ENCODE measurements at regions not wholly inside any gene's neighbourhood (a gene's known extent, or its start where the extent isn't known, plus 50 kb on each side); places are given as distances from the start of the nearest gene placed in this dataset.

DNA sequence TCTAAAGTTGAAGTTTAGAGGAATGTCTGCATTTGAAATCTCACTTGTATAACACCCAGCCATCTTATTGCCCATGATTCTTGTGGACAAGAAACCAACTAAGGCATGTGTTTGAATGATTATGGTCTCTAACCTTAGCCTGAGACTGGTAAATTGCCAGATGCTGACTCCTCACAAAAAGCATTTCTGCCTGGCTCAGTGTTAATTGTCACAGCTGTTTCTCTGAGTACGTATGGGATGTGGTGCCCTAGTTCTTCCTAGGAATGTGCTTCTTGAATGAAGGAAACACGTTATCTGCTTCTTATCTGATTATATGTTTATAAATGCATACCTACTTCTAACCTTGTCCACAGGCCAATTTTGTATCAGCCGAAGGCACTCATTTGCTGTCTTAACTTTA, 63.1 kb upstream of the NDP start:
- Histone ChIP-seq H3K9me3 (replicated peaks; ENCODE audit: control insufficient read depth, insufficient read depth, low read depth, low read length) (no peaks in the 10 kb centered on the region), H2AFZ (ENCODE audit: low read depth, low read length) (no peak overlapping the region), H3K9ac (ENCODE audit: insufficient read depth in 1 of 2, low read depth in 2 of 2, low read length in 2 of 2) (no peak overlapping the region), H3K36me3 (ENCODE audit: control insufficient read depth, insufficient read depth, low read length) (no peaks in the 10 kb centered on the region), H3K4me3 (no peak overlapping the region), H3K4me1 (replicated peaks in 1 of 2; ENCODE audit: control insufficient read depth in 2 of 2, insufficient read depth in 2 of 2, low read length in 2 of 2) (no peaks in the 10 kb centered on the region), H3K27me3 (ENCODE audit: control insufficient read depth in 2 of 2, insufficient read depth in 2 of 2, low read length in 2 of 2) (no peaks in the 10 kb centered on the region), H3K9me1 (ENCODE audit: control insufficient read depth, insufficient read depth, low read length) (no peaks in the 10 kb centered on the region), H3K27ac (ENCODE audit: extremely low read depth, low read depth, low read length) (no peak overlapping the region), H3K4me2 (ENCODE audit: insufficient read depth, low read length) (no peak overlapping the region), H3K79me2 (ENCODE audit: control insufficient read depth, insufficient read depth, low read length) (no peaks in the 10 kb centered on the region), H4K20me1 (replicated peaks; ENCODE audit: control insufficient read depth, insufficient read depth, low read length) (no peaks in the 10 kb centered on the region)
- DNase-seq (ENCODE audit: extremely low read depth in 1 of 4, low spot score in 3 of 4) (no peak), ATAC-seq (no peak), FAIRE-seq (no peak)
- intact Hi-C loops (cut with micrococcal nuclease): no loop called here
- WGBS (ENCODE audit: insufficient coverage, low coverage, missing lambda C conversion rate): 0% methylated on average over 3 of the region's 3 CpGs
- BruUV-seq (replicated peaks): no TSS peak
- in situ Hi-C loops (cut with MboI): no loop called here
- ChIA-PET POLR2A (no interaction called here), CTCF (ENCODE audit: low intra/inter-chr PET ratio) (no interaction called here)
- TF ChIP-seq POLR2B (IDR thresholded peaks at IDR 0.05; ENCODE audit: low read depth, partially characterized antibody) (no peak), ZKSCAN3 (CRISPR knock-in tag; IDR thresholded peaks at IDR 0.05) (no peak), MTF1 (CRISPR knock-in tag; IDR thresholded peaks at IDR 0.05; ENCODE audit: borderline replicate concordance) (no peak), SLC30A9 (CRISPR knock-in tag; IDR thresholded peaks at IDR 0.05) (no peak), ATF7 (IDR thresholded peaks at IDR 0.05) (no peak), POLR2G (IDR thresholded peaks at IDR 0.05; ENCODE audit: low read depth, low read length) (no peak), PHB2 (IDR thresholded peaks at IDR 0.05; ENCODE audit: low read depth) (no peak), SRSF1 (IDR thresholded peaks at IDR 0.05; ENCODE audit: low read depth, low read length) (no peak), TGIF2 (CRISPR knock-in tag; IDR thresholded peaks at IDR 0.05) (no peak), BCOR (IDR thresholded peaks at IDR 0.05) (no peak), SMAD2 (IDR thresholded peaks at IDR 0.05; ENCODE audit: low read depth, low read length) (no peak), PHF21A (IDR thresholded peaks at IDR 0.05; ENCODE audit: borderline replicate concordance, low read depth) (no peak), CSDE1 (IDR thresholded peaks at IDR 0.05) (no peak), BRD9 (IDR thresholded peaks at IDR 0.05; ENCODE audit: low read depth, partially characterized antibody) (no peak), ZNF263 (CRISPR knock-in tag; IDR thresholded peaks at IDR 0.05; ENCODE audit: borderline replicate concordance) (no peak), BHLHE40 (IDR thresholded peaks at IDR 0.05; ENCODE audit: low read length) (no peak)
- TF ChIP-seq, protein P1, sequence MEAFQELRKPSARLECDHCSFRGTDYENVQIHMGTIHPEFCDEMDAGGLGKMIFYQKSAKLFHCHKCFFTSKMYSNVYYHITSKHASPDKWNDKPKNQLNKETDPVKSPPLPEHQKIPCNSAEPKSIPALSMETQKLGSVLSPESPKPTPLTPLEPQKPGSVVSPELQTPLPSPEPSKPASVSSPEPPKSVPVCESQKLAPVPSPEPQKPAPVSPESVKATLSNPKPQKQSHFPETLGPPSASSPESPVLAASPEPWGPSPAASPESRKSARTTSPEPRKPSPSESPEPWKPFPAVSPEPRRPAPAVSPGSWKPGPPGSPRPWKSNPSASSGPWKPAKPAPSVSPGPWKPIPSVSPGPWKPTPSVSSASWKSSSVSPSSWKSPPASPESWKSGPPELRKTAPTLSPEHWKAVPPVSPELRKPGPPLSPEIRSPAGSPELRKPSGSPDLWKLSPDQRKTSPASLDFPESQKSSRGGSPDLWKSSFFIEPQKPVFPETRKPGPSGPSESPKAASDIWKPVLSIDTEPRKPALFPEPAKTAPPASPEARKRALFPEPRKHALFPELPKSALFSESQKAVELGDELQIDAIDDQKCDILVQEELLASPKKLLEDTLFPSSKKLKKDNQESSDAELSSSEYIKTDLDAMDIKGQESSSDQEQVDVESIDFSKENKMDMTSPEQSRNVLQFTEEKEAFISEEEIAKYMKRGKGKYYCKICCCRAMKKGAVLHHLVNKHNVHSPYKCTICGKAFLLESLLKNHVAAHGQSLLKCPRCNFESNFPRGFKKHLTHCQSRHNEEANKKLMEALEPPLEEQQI (IDR thresholded peaks at IDR 0.05): no peak
- TF ChIP-seq, protein P2, sequence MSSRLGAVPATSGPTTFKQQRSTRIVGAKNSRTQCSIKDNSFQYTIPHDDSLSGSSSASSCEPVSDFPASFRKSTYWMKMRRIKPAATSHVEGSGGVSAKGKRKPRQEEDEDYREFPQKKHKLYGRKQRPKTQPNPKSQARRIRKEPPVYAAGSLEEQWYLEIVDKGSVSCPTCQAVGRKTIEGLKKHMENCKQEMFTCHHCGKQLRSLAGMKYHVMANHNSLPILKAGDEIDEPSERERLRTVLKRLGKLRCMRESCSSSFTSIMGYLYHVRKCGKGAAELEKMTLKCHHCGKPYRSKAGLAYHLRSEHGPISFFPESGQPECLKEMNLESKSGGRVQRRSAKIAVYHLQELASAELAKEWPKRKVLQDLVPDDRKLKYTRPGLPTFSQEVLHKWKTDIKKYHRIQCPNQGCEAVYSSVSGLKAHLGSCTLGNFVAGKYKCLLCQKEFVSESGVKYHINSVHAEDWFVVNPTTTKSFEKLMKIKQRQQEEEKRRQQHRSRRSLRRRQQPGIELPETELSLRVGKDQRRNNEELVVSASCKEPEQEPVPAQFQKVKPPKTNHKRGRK (tag; IDR thresholded peaks at IDR 0.05): no peak
